MCF 10A (cell line): ENCODE measurements at regions not wholly inside any gene's neighbourhood (a gene's known extent, or its start where the extent isn't known, plus 50 kb on each side); places are given as distances from the start of the nearest gene placed in this dataset.

ENCODE experiments used
- BruUV-seq: library from RNA; stranded (reverse); fragments of 400-500 nt; replicated peaks from 2 replicates; lab custom pipeline; 2021; lab: Mats Ljungman, UMichigan
- CTCF ChIA-PET: fragments of 300-600 bp; sonication (Branson Sonifier 250); formaldehyde crosslinking; extraction: SDS; loops from one replicate; lab custom pipeline; 2021; ENCODE audit warnings: antibody characterized with exemption, inconsistent platforms; lab: Yijun Ruan, JAX
- POLR2A ChIA-PET: fragments of 300-600, 350-650 bp; sonication (Branson Sonifier 250); formaldehyde crosslinking; extraction: SDS; loops from one replicate; lab custom pipeline; 2020; ENCODE audit warnings: antibody characterized with exemption, inconsistent platforms; lab: Yijun Ruan, JAX
- DNase-seq: peaks from one replicate; pipeline ENCODE4 v3.0.0-alpha.2; 2018; ENCODE audit not compliant: unreplicated experiment
- H3K27ac Mint-ChIP-seq: one replicate; pipeline ENCODE4 v1.8.0; 2022; ENCODE audit warnings: mild to moderate bottlenecking, low read depth, mixed read lengths; ENCODE audit not compliant: unreplicated experiment
- H3K27me3 Mint-ChIP-seq: one replicate; pipeline ENCODE4 v1.8.0; 2022; ENCODE audit warnings: mixed read lengths; ENCODE audit not compliant: insufficient read depth, unreplicated experiment
- H3K36me3 Mint-ChIP-seq: one replicate; pipeline ENCODE4 v1.8.0; 2022; ENCODE audit warnings: mild to moderate bottlenecking, moderate library complexity, mixed read lengths; ENCODE audit not compliant: insufficient read depth, unreplicated experiment
- H3K4me1 Mint-ChIP-seq: one replicate; pipeline ENCODE4 v1.8.0; 2022; ENCODE audit warnings: mixed read lengths; ENCODE audit not compliant: insufficient read depth, unreplicated experiment
- H3K4me3 Mint-ChIP-seq: one replicate; pipeline ENCODE4 v1.8.0; 2022; ENCODE audit warnings: mild to moderate bottlenecking, moderate library complexity, mixed read lengths; ENCODE audit not compliant: unreplicated experiment
- H3K9me3 Mint-ChIP-seq: one replicate; pipeline ENCODE4 v1.8.0; 2022; ENCODE audit warnings: mixed read lengths; ENCODE audit not compliant: unreplicated experiment
- intact Hi-C: fragments of 100-400 bp; cut with micrococcal nuclease; formaldehyde crosslinking; loops from 2 replicates; pipeline ENCODE4 v1.14.1; 2022
- TF ChIP-seq, protein P1 (sequence below): fragments of 200-600 bp; IDR thresholded peaks from one replicate; pipeline ENCODE4 v1.8.0; 2022; ENCODE audit warnings: antibody characterized with exemption, mild to moderate bottlenecking; ENCODE audit not compliant: unreplicated experiment

DNA sequence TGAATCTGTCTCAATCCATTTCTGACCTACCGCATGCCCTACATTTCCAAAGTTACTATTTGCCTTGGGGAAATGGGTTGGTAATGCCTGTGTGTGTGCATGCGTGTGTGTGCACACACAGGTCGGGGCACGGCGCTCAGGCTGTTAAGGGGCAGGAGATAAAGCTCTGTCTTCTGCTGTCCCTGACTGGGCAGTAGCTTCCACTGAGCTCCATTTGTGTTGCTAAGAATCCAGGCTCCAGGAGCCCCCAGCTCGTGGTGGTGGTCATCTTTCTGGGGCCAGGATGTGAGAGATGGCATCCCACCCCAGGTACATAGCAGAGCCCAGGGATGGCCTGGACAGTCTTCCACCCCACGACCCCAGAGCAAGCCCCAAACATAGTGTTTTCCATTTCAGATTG lies 66.7 kb upstream of the HS6ST1 start:
- TF ChIP-seq, protein P1, sequence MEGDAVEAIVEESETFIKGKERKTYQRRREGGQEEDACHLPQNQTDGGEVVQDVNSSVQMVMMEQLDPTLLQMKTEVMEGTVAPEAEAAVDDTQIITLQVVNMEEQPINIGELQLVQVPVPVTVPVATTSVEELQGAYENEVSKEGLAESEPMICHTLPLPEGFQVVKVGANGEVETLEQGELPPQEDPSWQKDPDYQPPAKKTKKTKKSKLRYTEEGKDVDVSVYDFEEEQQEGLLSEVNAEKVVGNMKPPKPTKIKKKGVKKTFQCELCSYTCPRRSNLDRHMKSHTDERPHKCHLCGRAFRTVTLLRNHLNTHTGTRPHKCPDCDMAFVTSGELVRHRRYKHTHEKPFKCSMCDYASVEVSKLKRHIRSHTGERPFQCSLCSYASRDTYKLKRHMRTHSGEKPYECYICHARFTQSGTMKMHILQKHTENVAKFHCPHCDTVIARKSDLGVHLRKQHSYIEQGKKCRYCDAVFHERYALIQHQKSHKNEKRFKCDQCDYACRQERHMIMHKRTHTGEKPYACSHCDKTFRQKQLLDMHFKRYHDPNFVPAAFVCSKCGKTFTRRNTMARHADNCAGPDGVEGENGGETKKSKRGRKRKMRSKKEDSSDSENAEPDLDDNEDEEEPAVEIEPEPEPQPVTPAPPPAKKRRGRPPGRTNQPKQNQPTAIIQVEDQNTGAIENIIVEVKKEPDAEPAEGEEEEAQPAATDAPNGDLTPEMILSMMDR, result no peak
- POLR2A ChIA-PET, result interaction anchor here (0.7 kb wide), 1 partner anchor 23 kb away, joined by 3 read pairs; no protein-coding TSS in a partner anchor

DNA sequence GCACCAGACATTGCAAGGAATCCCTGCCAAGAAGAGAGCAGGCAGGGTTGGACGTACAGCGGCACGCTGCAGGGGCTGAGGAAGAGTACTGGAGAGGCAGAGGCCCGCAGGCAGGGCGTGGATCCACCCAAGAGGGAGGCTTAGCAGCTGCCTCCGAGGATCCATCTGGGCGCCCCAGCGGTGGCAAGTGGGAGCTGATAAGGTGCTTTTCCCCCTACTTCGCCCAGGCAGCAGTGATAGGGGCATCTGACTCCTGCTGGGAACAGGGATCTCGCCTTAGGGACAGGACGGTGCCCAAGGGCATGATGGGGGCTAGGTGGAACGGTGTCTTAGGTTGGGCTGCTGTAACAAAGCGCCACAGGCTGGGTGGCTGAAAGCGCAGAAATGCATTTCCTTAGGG lies 67.4 kb upstream of the HS6ST1 start:
- Mint-ChIP-seq H3K27me3 (no peaks in the 10 kb centered on the region), H3K4me1 (no peaks in the 10 kb centered on the region), H3K9me3 (no peaks in the 10 kb centered on the region), H3K27ac (no peak overlapping the region), H3K36me3 (no peaks in the 10 kb centered on the region), H3K4me3 (no peak overlapping the region)
- no peak for DNase-seq
- CTCF ChIA-PET, result no interaction called here
- POLR2A ChIA-PET, result no interaction called here
- intact Hi-C loops, result no loop called here
- TF ChIP-seq, protein P1, result no peak
- BruUV-seq, result no TSS peak

More for the DNA sequence above, 66.7 kb upstream of the HS6ST1 start:
- H3K4me3 Mint-ChIP-seq, result no peak overlapping the region
- BruUV-seq, result no TSS peak
- intact Hi-C loops, result no loop called here
- DNase-seq, result no peak
- no peaks in the 10 kb centered on the region for H3K4me1 Mint-ChIP-seq
- no peak overlapping the region for H3K27ac Mint-ChIP-seq
- no peaks in the 10 kb centered on the region for H3K9me3 Mint-ChIP-seq
- H3K27me3 Mint-ChIP-seq, result no peaks in the 10 kb centered on the region
- H3K36me3 Mint-ChIP-seq, result no peaks in the 10 kb centered on the region
- CTCF ChIA-PET, result no interaction called here

DNA sequence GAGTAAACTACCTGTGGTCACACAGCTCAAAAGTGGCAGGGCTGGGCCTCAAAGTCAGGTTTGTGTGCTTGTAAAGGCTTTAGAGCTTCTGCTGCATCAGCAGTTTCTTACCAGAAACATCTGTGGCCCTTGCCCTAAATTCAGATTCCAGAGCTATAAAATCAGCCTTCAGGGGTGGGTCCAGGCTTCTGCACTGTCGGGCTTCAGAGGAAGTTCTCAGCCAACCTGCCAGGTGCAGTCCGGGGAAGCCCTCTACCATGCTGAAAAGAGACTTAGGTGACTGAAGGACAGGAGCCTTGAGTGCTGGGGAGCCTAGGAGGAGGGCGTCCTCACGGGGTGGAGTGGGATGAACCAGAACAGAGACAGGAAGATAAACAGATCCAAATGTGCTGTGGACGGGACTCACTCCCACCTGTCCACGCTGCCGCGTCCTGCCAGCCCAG lies 69.9 kb upstream of the HS6ST1 start:
- Mint-ChIP-seq H3K9me3 (no peaks in the 10 kb centered on the region), H3K4me1 (no peaks in the 10 kb centered on the region), H3K4me3 (no peak overlapping the region), H3K27ac (no peak overlapping the region), H3K36me3 (no peaks in the 10 kb centered on the region), H3K27me3 (no peaks in the 10 kb centered on the region)
- ChIA-PET POLR2A (interaction anchor here (0.6 kb wide), 1 partner anchor 406 kb away, joined by 3 read pairs; no protein-coding TSS in a partner anchor), CTCF (interaction anchor here (0.6 kb wide), 1 partner anchor 1055 kb away, joined by 3 read pairs; no protein-coding TSS in a partner anchor)
- TF ChIP-seq, protein P1, result no peak
- no TSS peak for BruUV-seq
- no peak for DNase-seq
- intact Hi-C loops, result no loop called here

DNA sequence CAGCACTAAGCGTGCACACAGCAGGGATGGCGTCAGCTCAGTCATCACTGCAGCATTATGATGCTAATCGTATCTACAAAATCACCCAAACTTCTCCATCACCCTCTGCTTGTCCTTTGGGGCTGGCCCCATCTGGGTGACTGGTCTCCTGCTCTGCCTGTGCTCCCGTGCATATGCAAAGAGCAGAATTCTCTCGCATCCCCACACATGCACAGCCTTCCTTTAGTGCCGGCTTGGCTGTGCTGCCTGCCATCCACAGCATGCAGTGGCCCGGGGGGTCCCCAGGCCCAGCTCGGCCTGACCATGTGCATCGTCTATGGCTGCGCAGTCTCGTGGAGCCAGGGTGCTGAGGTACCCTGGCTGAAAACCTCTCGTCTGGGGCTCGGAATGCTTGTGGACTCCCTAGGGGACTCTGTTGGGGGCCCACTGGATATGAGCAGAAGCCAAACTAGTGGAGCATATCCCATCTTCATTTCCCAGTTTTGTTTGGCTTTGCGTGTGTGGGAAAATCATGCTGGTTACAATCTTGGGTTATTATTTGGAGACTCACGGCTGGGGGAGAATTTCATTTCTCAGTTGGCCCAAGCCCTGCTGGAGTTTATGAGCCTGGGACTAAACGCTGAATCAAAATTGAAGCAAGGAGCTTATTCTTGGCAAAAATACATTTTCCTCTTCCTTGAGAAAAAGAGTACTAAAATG lies 70.9 kb upstream of the HS6ST1 start:
- BruUV-seq, result no TSS peak
- H3K9me3 Mint-ChIP-seq, result no peaks in the 10 kb centered on the region
- no peaks in the 10 kb centered on the region for H3K36me3 Mint-ChIP-seq
- POLR2A ChIA-PET, result no interaction called here
- H3K4me1 Mint-ChIP-seq, result no peaks in the 10 kb centered on the region
- TF ChIP-seq, protein P1, result no peak
- intact Hi-C loops, result no loop called here
- CTCF ChIA-PET, result no interaction called here
- no peak overlapping the region for H3K4me3 Mint-ChIP-seq
- no peaks in the 10 kb centered on the region for H3K27me3 Mint-ChIP-seq
- DNase-seq, result no peak
- H3K27ac Mint-ChIP-seq, result no peak overlapping the region
